ENCODE measurements at regions not wholly inside any gene's neighbourhood (a gene's known extent, or its start where the extent isn't known, plus 50 kb on each side); places are given as distances from the start of the nearest gene placed in this dataset.

GRCh38 chr22:49380095-49380827 is 447.4 kb downstream of the BRD1 start:
- no peak for TF ChIP-seq CTCF (IDR thresholded peaks at IDR 0.05; ENCODE audit: borderline replicate concordance, insufficient read depth, low read depth, low read length)
- H3K4me3 ChIP-seq (ENCODE audit: low read depth, low read length), result no peak overlapping the region

DNA sequence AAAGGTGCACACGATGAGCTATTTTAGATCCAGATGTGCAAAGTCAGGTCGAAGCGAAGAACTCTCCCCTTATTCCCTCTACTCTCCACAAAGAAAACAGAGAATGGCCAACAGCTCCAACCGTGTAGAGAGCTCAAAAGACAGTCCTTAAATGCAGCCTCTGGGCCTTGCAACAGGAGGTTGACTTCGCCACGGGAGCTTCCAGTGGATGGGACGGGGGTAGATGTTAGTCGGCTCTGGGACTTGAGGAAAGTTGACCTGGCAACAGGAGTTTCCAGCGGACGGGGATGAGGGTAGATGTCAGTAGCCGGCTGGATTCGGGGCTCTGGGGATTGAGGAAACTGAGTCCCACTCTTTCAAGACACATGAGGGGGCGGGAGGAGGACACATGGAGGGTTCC is 450.4 kb downstream of the BRD1 start:
- H3K4me3 ChIP-seq (ENCODE audit: low read depth, low read length), result no peak overlapping the region
- no peak for TF ChIP-seq CTCF (IDR thresholded peaks at IDR 0.05; ENCODE audit: borderline replicate concordance, insufficient read depth, low read depth, low read length)

- no peak overlapping the region for H3K4me3 ChIP-seq (ENCODE audit: low read depth, low read length)
- TF ChIP-seq CTCF (IDR thresholded peaks at IDR 0.05; ENCODE audit: borderline replicate concordance, insufficient read depth, low read depth, low read length), result no peak
Measured at GRCh38 chr22:49373801-49374226, 453.9 kb downstream of the BRD1 start.

DNA sequence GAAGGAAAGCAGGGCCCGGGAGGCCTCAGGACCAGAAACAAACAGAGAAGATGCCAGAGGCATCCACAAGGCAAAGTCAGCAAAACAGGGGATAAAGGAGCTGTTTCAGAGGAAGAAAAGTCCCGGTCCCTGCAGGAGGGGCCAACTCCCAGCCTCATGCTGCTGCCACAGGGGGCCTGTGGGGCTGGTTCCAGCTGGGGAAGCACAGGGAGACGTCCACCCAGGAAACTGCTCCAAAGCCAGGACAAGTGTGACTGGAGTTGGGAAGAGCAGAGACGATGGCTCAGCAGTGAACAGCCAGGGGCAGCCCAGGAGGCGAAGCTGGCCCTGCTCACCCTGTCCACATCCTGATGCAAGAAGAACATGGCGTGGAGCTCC is 454.4 kb downstream of the BRD1 start:
- TF ChIP-seq CTCF (IDR thresholded peaks at IDR 0.05; ENCODE audit: borderline replicate concordance, insufficient read depth, low read depth, low read length), result no peak
- H3K4me3 ChIP-seq (ENCODE audit: low read depth, low read length), result no peak overlapping the region

DNA sequence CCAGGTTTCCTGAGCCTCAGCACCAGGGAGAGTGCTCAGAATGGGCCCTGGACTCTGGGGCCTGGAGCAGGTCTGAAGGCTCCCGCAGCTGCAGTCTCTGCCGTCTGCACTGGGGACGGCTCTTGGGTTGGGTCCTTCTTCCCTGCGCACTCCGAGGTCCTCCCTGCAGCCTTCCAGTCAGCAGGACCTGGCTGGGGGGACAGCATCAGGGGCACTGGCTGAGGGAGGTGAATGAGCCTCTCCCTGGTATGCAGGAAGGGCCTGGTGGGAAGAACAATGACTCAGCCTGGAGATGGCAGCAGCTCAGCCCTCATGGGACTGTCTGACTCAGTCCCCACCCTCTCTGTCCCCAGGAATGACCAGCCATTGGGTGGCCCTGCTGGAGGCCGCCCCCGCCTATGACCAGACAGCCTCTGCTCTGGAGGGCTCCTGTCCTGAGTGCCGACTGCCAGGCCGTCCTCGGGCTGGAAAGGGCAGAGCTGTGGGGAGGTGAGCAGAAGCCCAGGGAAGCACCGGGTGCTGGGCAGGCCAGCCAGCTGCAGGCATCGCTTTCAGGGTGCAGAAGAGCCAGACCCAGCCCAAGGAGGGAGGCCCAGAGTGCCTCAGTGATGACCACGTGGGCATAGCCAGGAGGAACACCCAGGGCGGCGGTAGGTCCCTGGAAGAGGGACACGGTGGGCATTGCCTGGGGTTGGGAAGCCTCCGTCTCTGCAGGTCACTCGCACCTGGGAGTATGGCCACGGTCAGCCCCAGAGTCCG is 455.0 kb downstream of the BRD1 start:
- no peak overlapping the region for H3K4me3 ChIP-seq (ENCODE audit: low read depth, low read length)
- no peak for TF ChIP-seq CTCF (IDR thresholded peaks at IDR 0.05; ENCODE audit: borderline replicate concordance, insufficient read depth, low read depth, low read length)

DNA sequence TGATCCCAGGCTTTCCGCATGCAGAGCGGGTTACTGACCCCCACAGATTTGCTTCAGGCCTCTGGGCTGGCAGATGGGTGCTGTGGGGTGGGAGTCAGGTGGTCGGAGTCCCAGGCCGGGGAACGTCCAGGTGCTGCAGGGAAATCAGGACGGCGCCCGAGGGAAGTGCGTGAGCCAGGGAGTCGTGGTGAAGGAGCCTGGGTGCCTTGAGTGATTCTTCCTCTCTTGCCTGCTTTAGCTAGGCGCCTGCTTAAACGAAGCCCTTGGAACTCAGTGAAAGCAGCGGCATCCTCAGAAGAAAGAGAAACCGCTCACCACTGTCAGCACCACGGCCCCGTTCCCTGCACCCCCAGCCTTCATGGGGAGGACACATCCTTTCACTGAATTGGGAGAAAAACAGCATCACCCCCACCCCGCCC is 455.6 kb downstream of the BRD1 start:
- TF ChIP-seq CTCF (IDR thresholded peaks at IDR 0.05; ENCODE audit: borderline replicate concordance, insufficient read depth, low read depth, low read length), result no peak
- H3K4me3 ChIP-seq (ENCODE audit: low read depth, low read length), result no peak overlapping the region
